ENCODE measurements at regions not wholly inside any gene's neighbourhood (a gene's known extent, or its start where the extent isn't known, plus 50 kb on each side); places are given as distances from the start of the nearest gene placed in this dataset.

DNA sequence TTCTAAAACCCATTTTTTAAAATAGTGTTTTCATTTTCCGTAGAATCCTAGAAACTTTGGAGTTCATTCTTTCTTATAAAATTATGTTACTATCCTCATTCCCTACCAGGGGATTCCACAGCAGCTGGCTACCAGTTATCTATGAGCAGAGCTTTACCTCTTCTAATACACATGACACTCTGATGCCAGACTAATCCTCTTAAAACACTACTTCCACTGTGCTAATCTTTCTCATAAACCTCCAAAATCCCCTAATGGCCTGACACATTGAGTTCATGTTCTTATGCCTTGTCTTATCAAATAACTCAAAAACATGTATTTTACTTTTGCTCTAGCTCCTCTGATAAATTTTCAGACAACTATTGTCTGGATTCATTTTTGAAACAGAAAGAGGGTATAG, 633.6 kb upstream of the FTMT start:
- TF ChIP-seq CTCF (IDR thresholded peaks at IDR 0.05; ENCODE audit: insufficient read depth, low read length, poor library complexity, severe bottlenecking) (no peak), EZH2phosphoT487 (conservative IDR thresholded peaks at IDR 0.05; ENCODE audit: low read length) (no peak)

Measured in SU-DHL-6 (cell line).